ENCODE measurements at regions not wholly inside any gene's neighbourhood (a gene's known extent, or its start where the extent isn't known, plus 50 kb on each side); places are given as distances from the start of the nearest gene placed in this dataset.

- DNase-seq (ENCODE audit: low read depth in 6 of 9, low spot score in 9 of 9): no peak
- no peaks in the 10 kb centered on the region for H3K4me1 ChIP-seq (ENCODE audit: control insufficient read depth in 2 of 2, insufficient read depth in 2 of 2, low read length in 2 of 2)
- H3K36me3 ChIP-seq (ENCODE audit: control insufficient read depth in 2 of 2, insufficient read depth in 2 of 2, low read length in 1 of 2): no peaks in the 10 kb centered on the region
- WGBS: 93% methylated on average over 1 of the region's 1 CpG
- no peaks in the 10 kb centered on the region for H3K27me3 ChIP-seq (ENCODE audit: control insufficient read depth in 2 of 2, insufficient read depth in 1 of 2, low read length in 1 of 2)
- no peaks in the 10 kb centered on the region for H3K9me3 ChIP-seq (ENCODE audit: control insufficient read depth in 2 of 2, insufficient read depth in 1 of 2, low read length in 1 of 2)
- H3K4me3 ChIP-seq (ENCODE audit: low read length in 2 of 2): no peak overlapping the region
- no peak overlapping the region for H3K27ac ChIP-seq (ENCODE audit: low read depth in 1 of 2, low read length in 1 of 2)
Observed at GRCh38 chr10:29788113-29788512, 153.3 kb upstream of the SVIL start.

GRCh38 chr10:29785701-29786100 lies 150.9 kb upstream of the SVIL start:
- WGBS: 96% methylated on average over 2 of the region's 2 CpGs
- no peaks in the 10 kb centered on the region for H3K27me3 ChIP-seq (ENCODE audit: control insufficient read depth in 2 of 2, insufficient read depth in 1 of 2, low read length in 1 of 2)
- no peaks in the 10 kb centered on the region for H3K36me3 ChIP-seq (ENCODE audit: control insufficient read depth in 2 of 2, insufficient read depth in 2 of 2, low read length in 1 of 2)
- no peak overlapping the region for H3K4me3 ChIP-seq (ENCODE audit: low read length in 2 of 2)
- no peaks in the 10 kb centered on the region for H3K4me1 ChIP-seq (ENCODE audit: control insufficient read depth in 2 of 2, insufficient read depth in 2 of 2, low read length in 2 of 2)
- no peak overlapping the region for H3K27ac ChIP-seq (ENCODE audit: low read depth in 1 of 2, low read length in 1 of 2)
- DNase-seq (ENCODE audit: low read depth in 6 of 9, low spot score in 9 of 9): no peak
- no peaks in the 10 kb centered on the region for H3K9me3 ChIP-seq (ENCODE audit: control insufficient read depth in 2 of 2, insufficient read depth in 1 of 2, low read length in 1 of 2)

GRCh38 chr10:29784175-29784773 lies 149.5 kb upstream of the SVIL start:
- 94% methylated on average over 7 of the region's 7 CpGs for WGBS
- Histone ChIP-seq H3K4me1 (ENCODE audit: control insufficient read depth in 2 of 2, insufficient read depth in 2 of 2, low read length in 2 of 2) (no peaks in the 10 kb centered on the region), H3K27me3 (ENCODE audit: control insufficient read depth in 2 of 2, insufficient read depth in 1 of 2, low read length in 1 of 2) (no peaks in the 10 kb centered on the region), H3K27ac (ENCODE audit: low read depth in 1 of 2, low read length in 1 of 2) (no peak overlapping the region), H3K36me3 (ENCODE audit: control insufficient read depth in 2 of 2, insufficient read depth in 2 of 2, low read length in 1 of 2) (no peaks in the 10 kb centered on the region), H3K4me3 (ENCODE audit: low read length in 2 of 2) (no peak overlapping the region), H3K9me3 (ENCODE audit: control insufficient read depth in 2 of 2, insufficient read depth in 1 of 2, low read length in 1 of 2) (no peaks in the 10 kb centered on the region)
- DNase-seq (ENCODE audit: low read depth in 6 of 9, low spot score in 9 of 9): no peak

- 72% methylated on average over 3 of the region's 3 CpGs for WGBS
Observed at GRCh38 chr10:29783201-29783947, 148.6 kb upstream of the SVIL start.

DNA sequence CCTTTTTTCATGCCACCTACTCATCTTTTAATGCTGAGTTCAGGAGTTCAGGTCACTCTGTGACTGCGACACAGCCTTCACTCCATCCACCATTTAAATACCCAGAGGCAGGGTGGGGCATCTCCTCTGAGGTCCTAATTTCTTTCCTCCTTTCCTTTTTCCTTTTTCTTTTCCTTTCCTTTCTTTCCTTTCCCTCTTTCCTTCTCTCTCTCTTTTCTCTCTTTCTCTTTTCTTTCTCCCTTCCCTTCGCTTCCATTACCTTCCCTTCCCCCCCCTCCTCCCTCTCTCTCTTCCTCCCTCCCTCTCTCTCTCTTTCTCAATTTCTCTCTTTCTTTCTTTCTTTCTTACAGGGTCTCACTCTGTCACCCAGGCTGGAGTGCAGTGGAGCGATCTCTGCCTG lies 145.9 kb upstream of the SVIL start:
- Histone ChIP-seq H3K27me3 (ENCODE audit: control insufficient read depth in 2 of 2, insufficient read depth in 1 of 2, low read length in 1 of 2) (no peaks in the 10 kb centered on the region), H3K27ac (ENCODE audit: low read depth in 1 of 2, low read length in 1 of 2) (no peak overlapping the region), H3K9me3 (ENCODE audit: control insufficient read depth in 2 of 2, insufficient read depth in 1 of 2, low read length in 1 of 2) (no peaks in the 10 kb centered on the region), H3K4me3 (ENCODE audit: low read length in 2 of 2) (no peak overlapping the region), H3K4me1 (ENCODE audit: control insufficient read depth in 2 of 2, insufficient read depth in 2 of 2, low read length in 2 of 2) (no peaks in the 10 kb centered on the region), H3K36me3 (ENCODE audit: control insufficient read depth in 2 of 2, insufficient read depth in 2 of 2, low read length in 1 of 2) (no peaks in the 10 kb centered on the region)
- 96% methylated on average over 3 of the region's 3 CpGs for WGBS
- no peak for DNase-seq (ENCODE audit: low read depth in 6 of 9, low spot score in 9 of 9)

More at GRCh38 chr10:29783201-29783947, 148.6 kb upstream of the SVIL start:
- no peaks in the 10 kb centered on the region for H3K4me1 ChIP-seq (ENCODE audit: control insufficient read depth in 2 of 2, insufficient read depth in 2 of 2, low read length in 2 of 2)
- no peaks in the 10 kb centered on the region for H3K27me3 ChIP-seq (ENCODE audit: control insufficient read depth in 2 of 2, insufficient read depth in 1 of 2, low read length in 1 of 2)
- H3K4me3 ChIP-seq (ENCODE audit: low read length in 2 of 2): no peak overlapping the region
- DNase-seq (ENCODE audit: low read depth in 6 of 9, low spot score in 9 of 9): no peak
- H3K27ac ChIP-seq (ENCODE audit: low read depth in 1 of 2, low read length in 1 of 2): no peak overlapping the region
- no peaks in the 10 kb centered on the region for H3K9me3 ChIP-seq (ENCODE audit: control insufficient read depth in 2 of 2, insufficient read depth in 1 of 2, low read length in 1 of 2)
- no peaks in the 10 kb centered on the region for H3K36me3 ChIP-seq (ENCODE audit: control insufficient read depth in 2 of 2, insufficient read depth in 2 of 2, low read length in 1 of 2)

DNA sequence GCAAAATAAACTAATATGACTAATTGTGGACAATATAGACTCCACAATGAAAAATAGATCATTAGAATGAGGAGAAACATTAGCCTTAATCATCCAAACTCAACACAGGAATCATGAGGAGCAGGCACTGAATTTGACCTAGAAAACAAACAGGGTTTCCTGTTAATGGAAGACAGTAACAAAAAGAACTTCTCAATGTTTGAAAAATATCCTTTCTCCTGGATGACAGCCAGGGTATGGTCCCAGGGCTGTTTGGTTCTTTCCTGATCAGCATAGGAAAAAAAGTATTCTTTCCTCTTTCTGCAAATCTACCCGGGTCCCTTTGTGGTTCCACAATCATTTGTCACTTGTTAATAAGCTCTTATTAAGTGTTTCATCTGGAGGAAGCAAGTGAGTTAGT lies 145.3 kb upstream of the SVIL start:
- Histone ChIP-seq H3K4me3 (ENCODE audit: low read length in 2 of 2) (no peak overlapping the region), H3K27ac (ENCODE audit: low read depth in 1 of 2, low read length in 1 of 2) (no peak overlapping the region), H3K36me3 (ENCODE audit: control insufficient read depth in 2 of 2, insufficient read depth in 2 of 2, low read length in 1 of 2) (no peaks in the 10 kb centered on the region), H3K27me3 (ENCODE audit: control insufficient read depth in 2 of 2, insufficient read depth in 1 of 2, low read length in 1 of 2) (no peaks in the 10 kb centered on the region), H3K9me3 (ENCODE audit: control insufficient read depth in 2 of 2, insufficient read depth in 1 of 2, low read length in 1 of 2) (no peaks in the 10 kb centered on the region), H3K4me1 (ENCODE audit: control insufficient read depth in 2 of 2, insufficient read depth in 2 of 2, low read length in 2 of 2) (no peaks in the 10 kb centered on the region)
- WGBS: 19% methylated on average over 1 of the region's 1 CpG
- no peak for DNase-seq (ENCODE audit: low read depth in 6 of 9, low spot score in 9 of 9)

- no peak overlapping the region for H3K4me3 ChIP-seq (ENCODE audit: low read length in 2 of 2)
- no peaks in the 10 kb centered on the region for H3K27me3 ChIP-seq (ENCODE audit: control insufficient read depth in 2 of 2, insufficient read depth in 1 of 2, low read length in 1 of 2)
- H3K4me1 ChIP-seq (ENCODE audit: control insufficient read depth in 2 of 2, insufficient read depth in 2 of 2, low read length in 2 of 2): peaks cover 4 to 7% of the 10 kb centered on the region in 2 donors
- no peaks in the 10 kb centered on the region for H3K36me3 ChIP-seq (ENCODE audit: control insufficient read depth in 2 of 2, insufficient read depth in 2 of 2, low read length in 1 of 2)
- no peak for DNase-seq (ENCODE audit: low read depth in 6 of 9, low spot score in 9 of 9)
- no peak overlapping the region for H3K27ac ChIP-seq (ENCODE audit: low read depth in 1 of 2, low read length in 1 of 2)
- 93% methylated on average over 2 of the region's 2 CpGs for WGBS
- H3K9me3 ChIP-seq (ENCODE audit: control insufficient read depth in 2 of 2, insufficient read depth in 1 of 2, low read length in 1 of 2): peaks cover 0 to 1% of the 10 kb centered on the region in 2 donors
Observed at GRCh38 chr10:29776246-29776645, 141.5 kb upstream of the SVIL start.

DNA sequence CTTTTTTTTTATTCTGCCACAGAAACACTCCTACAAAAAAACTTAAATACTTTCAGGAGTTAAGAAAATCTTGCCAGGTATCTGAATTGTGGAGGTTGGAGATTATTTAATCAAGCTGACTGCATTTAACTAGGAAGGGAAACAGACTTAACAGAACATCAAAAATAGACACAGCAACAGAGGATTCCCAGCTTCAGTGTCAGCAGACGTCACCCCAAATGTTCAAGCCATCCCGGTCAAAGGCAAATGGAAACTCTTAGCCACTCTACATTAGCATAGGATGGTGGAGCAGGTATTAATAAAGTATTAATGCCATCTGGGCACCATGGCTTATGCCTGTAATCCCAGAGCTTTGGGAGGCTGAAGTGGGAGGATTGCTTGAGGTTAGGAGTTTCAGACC lies 139.7 kb upstream of the SVIL start:
- DNase-seq (ENCODE audit: low read depth in 6 of 9, low spot score in 9 of 9): no peak
- no peak overlapping the region for H3K4me3 ChIP-seq (ENCODE audit: low read length in 2 of 2)
- H3K27ac ChIP-seq (ENCODE audit: low read depth in 1 of 2, low read length in 1 of 2): no peak overlapping the region
- peaks cover 0 to 1% of the 10 kb centered on the region in 2 donors for H3K9me3 ChIP-seq (ENCODE audit: control insufficient read depth in 2 of 2, insufficient read depth in 1 of 2, low read length in 1 of 2)
- H3K4me1 ChIP-seq (ENCODE audit: control insufficient read depth in 2 of 2, insufficient read depth in 2 of 2, low read length in 2 of 2): peaks cover 4 to 7% of the 10 kb centered on the region in 2 donors
- H3K27me3 ChIP-seq (ENCODE audit: control insufficient read depth in 2 of 2, insufficient read depth in 1 of 2, low read length in 1 of 2): no peaks in the 10 kb centered on the region
- no peaks in the 10 kb centered on the region for H3K36me3 ChIP-seq (ENCODE audit: control insufficient read depth in 2 of 2, insufficient read depth in 2 of 2, low read length in 1 of 2)
- WGBS: 98% methylated on average over 2 of the region's 2 CpGs

DNA sequence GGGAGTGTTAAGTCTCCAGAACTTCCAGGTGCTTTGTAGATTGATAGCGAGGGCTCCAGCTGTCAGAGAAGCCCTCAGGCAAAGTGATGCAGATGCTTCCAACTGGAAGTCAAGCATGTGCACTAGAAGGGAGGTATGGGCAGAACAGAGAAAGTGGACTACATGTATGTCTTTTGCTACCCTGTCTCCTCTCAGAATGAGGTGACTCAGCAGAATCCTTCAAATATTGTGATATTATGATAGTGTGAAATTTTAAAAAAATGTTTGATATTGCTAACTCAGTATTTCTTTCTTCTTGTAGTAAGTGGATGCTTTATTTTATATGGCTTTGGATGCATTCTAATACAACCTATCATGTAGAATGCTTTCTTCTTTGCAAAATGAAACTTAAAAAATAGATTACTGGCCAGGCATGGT lies 138.9 kb upstream of the SVIL start:
- Histone ChIP-seq H3K9me3 (ENCODE audit: control insufficient read depth in 2 of 2, insufficient read depth in 1 of 2, low read length in 1 of 2) (peaks cover 0 to 1% of the 10 kb centered on the region in 2 donors), H3K4me1 (ENCODE audit: control insufficient read depth in 2 of 2, insufficient read depth in 2 of 2, low read length in 2 of 2) (peaks cover 4 to 7% of the 10 kb centered on the region in 2 donors), H3K4me3 (ENCODE audit: low read length in 2 of 2) (no peak overlapping the region), H3K27me3 (ENCODE audit: control insufficient read depth in 2 of 2, insufficient read depth in 1 of 2, low read length in 1 of 2) (no peaks in the 10 kb centered on the region), H3K27ac (ENCODE audit: low read depth in 1 of 2, low read length in 1 of 2) (no peak overlapping the region), H3K36me3 (ENCODE audit: control insufficient read depth in 2 of 2, insufficient read depth in 2 of 2, low read length in 1 of 2) (no peaks in the 10 kb centered on the region)
- no peak for DNase-seq (ENCODE audit: low read depth in 6 of 9, low spot score in 9 of 9)
- 98% methylated on average over 1 of the region's 1 CpG for WGBS

Measured in thymus (tissue), 11 donors.